ENCODE measurements at regions not wholly inside any gene's neighbourhood (a gene's known extent, or its start where the extent isn't known, plus 50 kb on each side); places are given as distances from the start of the nearest gene placed in this dataset.

GRCh38 chr9:107613321-107613720, 123.8 kb upstream of the KLF4 start:
- TF ChIP-seq CTCF (IDR thresholded peaks at IDR 0.05) (no peak), POLR2A (IDR thresholded peaks at IDR 0.05; ENCODE audit: low read depth) (no peak), EP300 (IDR thresholded peaks at IDR 0.05) (no peak)
